ENCODE measurements at regions not wholly inside any gene's neighbourhood (a gene's known extent, or its start where the extent isn't known, plus 50 kb on each side); places are given as distances from the start of the nearest gene placed in this dataset.

GRCh38 chr3:6733699-6734394 is 127.1 kb upstream of the GRM7 start:
- Mint-ChIP-seq H3K4me3 (ENCODE audit: low read depth, unreplicated experiment) (no peak overlapping the region), H3K9me3 (ENCODE audit: low read depth, unreplicated experiment) (peaks cover 7% of the 10 kb centered on the region), H3K27me3 (ENCODE audit: unreplicated experiment) (no peaks in the 10 kb centered on the region), H3K36me3 (ENCODE audit: insufficient read depth, unreplicated experiment) (no peaks in the 10 kb centered on the region), H3K4me1 (ENCODE audit: low read depth, unreplicated experiment) (no peaks in the 10 kb centered on the region), H3K27ac (ENCODE audit: unreplicated experiment) (no peak overlapping the region)
- BruUV-seq (replicated peaks) = no TSS peak
- TF ChIP-seq, protein P1, sequence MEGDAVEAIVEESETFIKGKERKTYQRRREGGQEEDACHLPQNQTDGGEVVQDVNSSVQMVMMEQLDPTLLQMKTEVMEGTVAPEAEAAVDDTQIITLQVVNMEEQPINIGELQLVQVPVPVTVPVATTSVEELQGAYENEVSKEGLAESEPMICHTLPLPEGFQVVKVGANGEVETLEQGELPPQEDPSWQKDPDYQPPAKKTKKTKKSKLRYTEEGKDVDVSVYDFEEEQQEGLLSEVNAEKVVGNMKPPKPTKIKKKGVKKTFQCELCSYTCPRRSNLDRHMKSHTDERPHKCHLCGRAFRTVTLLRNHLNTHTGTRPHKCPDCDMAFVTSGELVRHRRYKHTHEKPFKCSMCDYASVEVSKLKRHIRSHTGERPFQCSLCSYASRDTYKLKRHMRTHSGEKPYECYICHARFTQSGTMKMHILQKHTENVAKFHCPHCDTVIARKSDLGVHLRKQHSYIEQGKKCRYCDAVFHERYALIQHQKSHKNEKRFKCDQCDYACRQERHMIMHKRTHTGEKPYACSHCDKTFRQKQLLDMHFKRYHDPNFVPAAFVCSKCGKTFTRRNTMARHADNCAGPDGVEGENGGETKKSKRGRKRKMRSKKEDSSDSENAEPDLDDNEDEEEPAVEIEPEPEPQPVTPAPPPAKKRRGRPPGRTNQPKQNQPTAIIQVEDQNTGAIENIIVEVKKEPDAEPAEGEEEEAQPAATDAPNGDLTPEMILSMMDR (IDR thresholded peaks at IDR 0.05; ENCODE audit: unreplicated experiment) = no peak
- intact Hi-C loops (cut with micrococcal nuclease; ENCODE audit: unreplicated experiment) = no loop called here
- CTCF ChIA-PET = no interaction called here
- DNase-seq = no peak

DNA sequence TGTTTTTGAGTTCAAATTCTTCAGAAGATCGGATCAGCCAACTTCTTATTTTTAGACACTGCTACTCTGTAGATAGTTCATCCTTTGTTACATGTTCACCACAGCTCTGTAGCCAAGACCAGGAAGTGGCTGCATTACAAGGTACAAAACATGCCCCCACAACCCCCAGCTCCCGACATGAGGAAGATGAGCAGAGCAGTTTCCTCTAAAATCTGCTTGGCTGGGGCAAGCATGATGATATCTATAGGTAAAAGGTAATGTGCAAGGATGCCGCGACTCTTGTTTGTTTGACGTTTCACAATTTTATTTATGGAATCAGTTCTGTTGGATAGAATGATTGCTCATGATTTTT is 126.5 kb upstream of the GRM7 start:
- Mint-ChIP-seq H3K9me3 (ENCODE audit: low read depth, unreplicated experiment) (peaks cover 10% of the 10 kb centered on the region), H3K36me3 (ENCODE audit: insufficient read depth, unreplicated experiment) (peaks cover 3% of the 10 kb centered on the region), H3K27ac (ENCODE audit: unreplicated experiment) (no peak overlapping the region), H3K4me1 (ENCODE audit: low read depth, unreplicated experiment) (no peaks in the 10 kb centered on the region), H3K27me3 (ENCODE audit: unreplicated experiment) (no peaks in the 10 kb centered on the region), H3K4me3 (ENCODE audit: low read depth, unreplicated experiment) (no peak overlapping the region)
- TF ChIP-seq, protein P1 (IDR thresholded peaks at IDR 0.05; ENCODE audit: unreplicated experiment) = no peak
- no TSS peak for BruUV-seq (replicated peaks)
- intact Hi-C loops (cut with micrococcal nuclease; ENCODE audit: unreplicated experiment) = no loop called here
- CTCF ChIA-PET = no interaction called here
- no peak for DNase-seq

- no peak for DNase-seq
These were observed 123.9 kb upstream of the GRM7 start for GRCh38 chr3:6736836-6737629.

DNA sequence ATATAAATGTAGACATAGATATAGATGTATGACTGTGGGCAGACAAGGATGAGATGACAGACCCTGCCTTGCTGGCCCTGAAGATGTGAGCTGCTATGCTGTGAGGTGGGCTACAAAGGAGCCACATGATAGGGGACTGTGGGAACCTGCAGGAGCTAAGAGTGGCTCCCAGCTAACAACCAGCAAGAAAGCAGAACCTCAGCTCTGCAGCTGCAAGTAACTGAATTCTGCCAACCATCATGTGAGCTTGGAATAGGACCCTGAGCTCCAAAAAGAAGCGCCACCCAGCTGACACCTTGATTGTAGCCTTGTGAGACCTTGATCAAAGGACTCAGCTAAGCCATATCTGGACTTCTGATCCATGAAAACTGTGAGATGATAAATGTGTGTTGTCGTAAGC is 123.3 kb upstream of the GRM7 start:
- Mint-ChIP-seq H3K27me3 (ENCODE audit: unreplicated experiment) (no peaks in the 10 kb centered on the region), H3K36me3 (ENCODE audit: insufficient read depth, unreplicated experiment) (peaks cover 6% of the 10 kb centered on the region), H3K27ac (ENCODE audit: unreplicated experiment) (no peak overlapping the region), H3K9me3 (ENCODE audit: low read depth, unreplicated experiment) (peaks cover 13% of the 10 kb centered on the region), H3K4me1 (ENCODE audit: low read depth, unreplicated experiment) (no peaks in the 10 kb centered on the region), H3K4me3 (ENCODE audit: low read depth, unreplicated experiment) (no peak overlapping the region)
- no TSS peak for BruUV-seq (replicated peaks)
- intact Hi-C loops (cut with micrococcal nuclease; ENCODE audit: unreplicated experiment) = no loop called here
- DNase-seq = no peak
- TF ChIP-seq, protein P1 (IDR thresholded peaks at IDR 0.05; ENCODE audit: unreplicated experiment) = no peak
- CTCF ChIA-PET = no interaction called here

More at GRCh38 chr3:6736836-6737629, 123.9 kb upstream of the GRM7 start:
- TF ChIP-seq, protein P1 (IDR thresholded peaks at IDR 0.05; ENCODE audit: unreplicated experiment) = no peak
- peaks cover 11% of the 10 kb centered on the region for H3K9me3 Mint-ChIP-seq (ENCODE audit: low read depth, unreplicated experiment)
- peaks cover 6% of the 10 kb centered on the region for H3K36me3 Mint-ChIP-seq (ENCODE audit: insufficient read depth, unreplicated experiment)
- intact Hi-C loops (cut with micrococcal nuclease; ENCODE audit: unreplicated experiment) = no loop called here
- no peak overlapping the region for H3K4me3 Mint-ChIP-seq (ENCODE audit: low read depth, unreplicated experiment)
- no peaks in the 10 kb centered on the region for H3K4me1 Mint-ChIP-seq (ENCODE audit: low read depth, unreplicated experiment)
- H3K27me3 Mint-ChIP-seq (ENCODE audit: unreplicated experiment) = no peaks in the 10 kb centered on the region
- no TSS peak for BruUV-seq (replicated peaks)
- no peak overlapping the region for H3K27ac Mint-ChIP-seq (ENCODE audit: unreplicated experiment)
- CTCF ChIA-PET = no interaction called here

All from Calu3 (cell line).